AG20443 (cell line): ENCODE measurements at regions not wholly inside any gene's neighbourhood (a gene's known extent, or its start where the extent isn't known, plus 50 kb on each side); places are given as distances from the start of the nearest gene placed in this dataset.

Experiments
- DNase-seq: peaks from one replicate; pipeline ENCODE4 v3.0.0; 2012; ENCODE audit warnings: low spot score, mixed read lengths

DNA sequence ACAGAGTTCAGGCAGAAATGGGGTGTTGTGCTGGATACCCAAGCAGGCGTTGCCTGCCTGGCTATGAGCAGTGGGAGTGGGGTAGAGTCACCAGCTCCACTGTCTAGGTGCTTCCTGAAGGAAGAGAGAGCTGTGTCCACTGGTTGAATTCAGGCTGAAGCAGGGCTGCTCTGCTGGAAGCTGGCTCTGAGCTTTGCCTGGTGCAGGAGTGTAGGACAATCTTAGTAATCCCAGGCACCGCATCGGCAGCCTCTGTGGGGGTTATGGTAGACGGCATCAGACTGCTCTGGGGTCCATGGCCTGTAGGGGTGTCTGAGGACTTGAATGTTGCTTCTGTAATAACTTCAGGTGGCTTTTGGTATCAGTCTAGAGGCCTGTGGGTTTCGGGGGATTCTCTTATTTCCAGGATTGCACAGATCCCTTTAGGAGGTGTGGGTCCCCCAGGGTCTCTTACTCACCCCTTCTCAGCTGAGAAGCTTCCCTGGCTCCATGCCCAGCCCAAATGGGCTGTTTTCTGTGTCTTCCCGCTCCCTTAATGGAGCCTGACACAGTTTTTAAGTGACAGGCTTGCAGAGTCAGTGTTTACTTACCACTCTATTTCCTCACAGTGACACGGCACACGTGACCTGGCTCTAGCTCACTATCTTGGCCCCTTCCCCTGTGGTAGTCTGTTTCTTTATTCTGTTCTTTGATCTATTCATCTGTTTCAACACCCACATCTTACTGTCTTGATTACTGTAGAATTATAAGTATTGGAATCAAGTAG, 644.3 kb downstream of the CBLN2 start:
- DNase-seq = no peak

DNA sequence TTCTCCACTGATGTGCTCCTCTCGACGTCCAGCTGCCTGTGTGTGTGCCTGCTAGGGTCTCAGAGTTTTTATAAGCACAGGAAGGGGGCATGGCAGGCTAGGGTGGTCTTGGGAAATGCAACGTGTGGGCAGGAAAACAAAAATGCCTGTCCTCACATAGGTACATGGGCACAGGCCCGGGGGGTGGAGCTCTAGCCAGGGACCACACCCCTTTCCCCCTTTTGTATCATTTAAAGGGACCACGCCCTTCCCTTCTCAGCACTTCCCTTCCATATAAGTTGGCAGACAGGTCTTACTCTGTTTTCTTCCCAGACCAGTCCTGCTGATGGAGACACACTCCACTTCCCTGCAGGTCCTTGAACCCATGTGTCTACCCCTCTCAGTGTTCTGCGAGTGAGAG, 645.0 kb downstream of the CBLN2 start:
- no peak for DNase-seq

DNA sequence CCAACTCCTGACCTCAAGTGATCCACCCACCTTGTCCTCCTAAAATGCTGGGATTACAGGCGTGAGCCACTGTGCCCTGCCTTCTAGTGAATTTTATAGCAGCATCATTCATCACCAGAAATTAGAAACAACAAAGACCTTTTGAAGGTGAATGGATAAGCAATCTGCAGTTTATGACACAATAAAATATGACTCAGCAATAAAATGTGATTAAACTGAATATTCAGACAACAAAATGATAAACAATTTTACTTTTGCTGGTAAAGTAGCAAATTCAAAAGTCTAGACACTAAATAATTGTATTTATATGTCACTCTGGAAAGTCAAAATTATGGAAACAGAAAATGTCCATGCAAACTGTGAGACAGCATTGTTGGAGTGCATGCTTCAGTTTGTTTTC, 656.6 kb downstream of the CBLN2 start:
- no peak for DNase-seq

DNA sequence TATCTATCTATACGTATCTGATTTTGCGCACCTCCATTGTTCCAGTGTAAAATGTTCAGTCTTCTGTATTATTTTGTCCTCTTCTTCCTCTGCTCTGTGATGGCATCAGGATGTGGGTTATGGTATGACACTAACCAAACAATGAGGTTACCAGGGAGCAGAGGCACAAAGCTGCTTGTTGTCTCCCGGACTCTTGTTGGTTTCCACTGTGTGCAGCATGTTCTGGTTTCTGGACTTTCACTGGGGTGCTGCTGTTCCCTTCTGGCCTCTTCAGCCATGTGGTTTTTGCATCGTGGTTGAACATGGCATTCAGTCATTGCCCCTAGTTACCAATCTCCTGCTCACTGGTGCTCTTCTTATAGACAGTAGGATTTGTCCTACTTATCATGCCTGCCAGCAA, 665.9 kb downstream of the CBLN2 start:
- DNase-seq = no peak

DNA sequence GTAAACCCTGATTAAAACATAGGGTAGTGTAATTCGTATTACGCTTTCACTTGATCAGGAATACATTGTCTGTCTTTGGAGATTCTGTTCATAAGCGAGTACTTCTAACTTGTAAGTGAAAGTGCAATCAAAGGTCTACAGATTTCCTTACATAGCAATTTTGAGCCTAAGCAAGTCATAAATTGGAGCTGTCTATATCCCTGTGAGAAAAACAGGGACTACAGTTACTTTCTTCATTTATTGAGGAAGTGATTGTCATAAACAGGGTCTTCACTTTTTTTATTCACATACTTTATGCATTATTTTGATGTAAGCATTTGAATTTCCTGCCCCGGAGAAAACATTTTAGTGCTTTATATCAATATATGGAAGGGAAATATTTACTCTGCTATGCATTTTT, 670.4 kb downstream of the CBLN2 start:
- DNase-seq = no peak

DNA sequence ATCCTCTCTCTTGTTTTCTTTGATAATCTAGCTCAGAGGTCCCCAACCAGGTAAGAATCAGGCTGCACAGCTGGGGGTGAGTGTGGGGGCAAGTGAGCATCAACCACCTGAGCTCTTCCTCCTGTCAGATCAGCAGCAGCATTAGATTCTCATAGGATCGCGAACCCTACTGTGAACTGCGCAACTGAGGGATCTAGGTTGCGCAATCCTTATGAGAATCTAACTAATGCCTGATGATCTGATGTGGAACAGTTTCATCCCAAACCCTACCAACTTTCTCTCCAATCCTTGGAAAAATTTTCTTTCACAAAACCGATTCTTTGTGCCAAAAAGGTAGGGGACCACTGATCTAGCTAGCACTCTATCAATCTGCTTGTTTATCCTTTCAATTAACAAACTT, 678.3 kb downstream of the CBLN2 start:
- no peak for DNase-seq

DNA sequence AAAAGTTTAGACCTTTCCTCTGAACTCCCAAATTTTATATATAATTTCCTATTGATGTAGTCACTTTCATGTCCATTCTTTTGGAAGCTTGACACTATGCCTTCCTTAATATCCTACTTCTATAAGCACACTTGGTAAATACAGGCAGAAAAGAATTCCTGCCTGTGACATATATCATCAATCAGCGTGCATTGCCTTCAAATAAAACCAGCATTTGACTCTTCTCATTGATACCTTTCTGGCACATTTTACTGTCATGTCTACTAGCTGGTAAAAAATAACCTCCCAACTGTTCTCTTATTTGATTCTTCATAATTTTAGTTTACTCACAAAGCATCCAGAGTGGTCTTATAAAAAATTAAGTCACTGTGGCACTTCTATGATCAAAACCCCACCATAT, 693.5 kb downstream of the CBLN2 start:
- no peak for DNase-seq

DNA sequence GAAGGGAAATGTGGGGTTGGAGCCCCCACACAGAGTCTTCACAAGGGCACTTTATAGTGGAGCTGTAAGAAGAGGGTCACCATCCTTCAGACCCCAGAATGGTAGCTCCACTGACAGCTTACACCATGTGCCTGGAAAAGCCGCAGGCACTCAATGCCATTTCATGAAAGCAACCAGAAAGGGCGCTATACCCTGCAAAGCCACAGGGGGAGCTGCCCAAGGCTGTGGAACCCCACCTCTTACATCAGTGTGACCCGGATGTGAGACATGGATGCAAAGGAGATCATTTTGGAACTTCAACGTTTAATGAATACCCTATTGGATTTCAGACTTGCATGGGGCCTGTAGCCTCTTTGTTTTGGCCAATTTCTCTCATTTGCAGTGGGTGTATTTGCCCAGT, 694.7 kb downstream of the CBLN2 start:
- DNase-seq = no peak

DNA sequence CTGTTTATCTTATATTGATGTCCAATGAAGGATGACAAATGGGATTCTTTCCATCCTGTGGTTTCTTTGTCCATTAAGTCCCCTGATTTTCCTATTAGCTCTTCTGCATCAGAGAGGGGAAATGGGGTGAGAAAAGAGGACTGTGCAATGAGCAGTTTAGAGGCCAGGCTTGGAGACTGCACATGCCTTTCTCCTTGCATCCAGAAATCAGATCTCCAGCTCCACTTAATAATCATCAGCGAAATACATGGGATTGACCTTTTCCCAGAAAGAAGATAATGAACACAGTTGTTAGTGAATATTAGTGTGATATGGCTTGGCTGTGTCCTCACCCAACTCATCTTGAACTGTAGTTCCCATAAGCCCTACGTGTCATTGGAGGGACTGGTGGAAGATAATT, 697.4 kb downstream of the CBLN2 start:
- DNase-seq = no peak

DNA sequence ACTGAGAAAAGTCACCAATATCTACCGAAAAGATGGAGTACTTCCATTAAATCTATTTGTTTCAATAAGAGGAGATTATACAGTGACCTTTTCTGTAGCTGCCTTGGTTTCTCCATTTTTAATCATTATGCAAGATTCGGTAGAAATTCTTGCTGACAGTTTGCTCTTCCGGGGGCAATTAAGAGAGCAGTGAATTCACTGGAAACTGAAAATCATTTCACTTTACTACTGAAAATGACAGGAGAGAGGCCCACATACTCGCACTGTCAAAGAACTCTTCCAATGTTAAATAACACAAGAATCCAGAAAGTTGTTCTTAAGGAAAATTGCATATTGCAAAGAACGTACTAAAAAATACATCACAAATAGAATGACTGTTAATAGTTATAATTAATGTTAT, 699.3 kb downstream of the CBLN2 start:
- no peak for DNase-seq

DNA sequence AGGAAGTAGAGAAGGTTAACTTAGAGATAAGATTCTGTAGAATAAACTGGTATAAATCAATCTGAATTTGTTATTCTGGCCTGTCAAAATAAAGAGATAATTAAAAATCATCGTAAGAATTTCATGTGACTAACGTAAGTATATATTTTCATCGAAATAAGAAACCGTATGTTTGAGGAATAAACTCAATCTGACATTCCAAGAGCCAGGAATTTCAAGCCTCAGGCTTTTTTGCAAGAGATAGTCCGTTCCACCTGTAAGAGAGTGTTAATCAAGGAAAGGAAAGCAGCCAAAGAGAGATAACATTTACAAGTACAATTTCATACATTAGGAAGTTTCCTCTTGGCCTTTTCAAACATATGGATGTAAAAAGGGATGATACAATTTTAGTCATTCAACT, 701.5 kb downstream of the CBLN2 start:
- DNase-seq = no peak

DNA sequence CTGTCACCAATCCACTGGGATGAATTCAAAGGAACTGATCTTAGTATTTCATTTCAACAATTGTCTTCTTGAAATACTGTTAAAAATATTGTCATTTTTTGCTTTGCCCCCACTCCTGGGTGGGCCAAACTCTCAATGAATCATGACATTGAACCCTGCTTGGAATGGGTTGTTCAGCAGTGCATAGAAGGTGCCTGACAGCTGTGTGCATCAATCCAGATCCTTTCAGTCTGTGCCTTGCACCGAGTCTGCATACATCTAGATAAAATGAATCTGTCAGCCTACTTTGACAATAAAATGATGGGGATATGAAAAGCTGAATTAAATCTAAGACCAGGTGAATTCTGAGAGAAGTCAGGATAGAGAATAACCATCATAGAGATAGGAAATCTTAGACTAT, 706.6 kb downstream of the CBLN2 start:
- no peak for DNase-seq

DNA sequence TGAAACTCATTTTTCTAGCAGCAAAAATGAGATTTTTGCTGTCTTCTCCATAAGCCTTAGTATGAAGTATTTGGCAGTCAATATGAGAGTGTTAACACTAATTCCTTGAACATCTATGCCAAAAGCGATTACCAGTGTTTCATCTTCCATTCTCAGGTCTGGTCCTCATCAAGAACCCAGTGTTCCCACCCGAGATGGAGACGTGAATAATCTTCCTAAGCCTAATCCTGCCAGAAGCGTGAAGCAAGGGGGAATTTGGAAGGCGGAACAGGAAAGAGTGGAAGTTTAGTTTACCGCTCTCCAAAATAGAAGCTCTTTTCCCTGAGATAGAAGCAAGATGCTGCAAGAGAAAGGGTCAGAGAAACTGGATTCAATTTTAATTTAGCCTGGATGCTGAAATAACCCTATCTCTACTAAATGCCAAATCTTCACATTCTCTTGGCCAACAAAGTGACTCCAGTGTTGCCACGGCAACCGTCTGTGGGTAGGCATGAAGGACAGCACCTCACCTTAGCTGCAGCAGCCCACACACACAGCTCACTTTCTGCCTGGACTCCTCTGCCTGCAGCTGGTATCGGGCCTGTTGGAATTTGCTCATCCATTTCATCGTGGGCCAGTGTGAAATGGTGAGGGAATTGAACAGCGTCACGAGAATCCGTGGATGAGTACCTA, 711.1 kb downstream of the CBLN2 start:
- DNase-seq = no peak

DNA sequence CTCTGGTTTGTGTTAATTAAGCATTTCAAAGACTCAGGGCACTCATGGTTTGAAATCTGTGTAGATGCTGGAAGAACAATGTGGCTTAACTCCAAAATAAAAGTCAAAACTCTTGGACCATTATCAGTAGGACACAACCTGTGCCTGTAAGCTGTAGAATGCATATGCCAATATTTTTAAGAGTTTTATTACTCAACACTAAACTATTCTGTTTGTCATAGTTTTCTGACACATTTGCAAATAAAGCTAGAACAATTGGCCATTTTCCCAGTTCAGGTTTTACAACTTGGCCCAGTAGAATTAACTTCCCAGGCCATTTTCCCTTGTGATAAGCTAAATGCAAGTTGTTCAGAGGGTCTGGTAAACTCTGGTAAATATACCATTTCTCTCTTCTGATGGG, 713.1 kb downstream of the CBLN2 start:
- DNase-seq = no peak

DNA sequence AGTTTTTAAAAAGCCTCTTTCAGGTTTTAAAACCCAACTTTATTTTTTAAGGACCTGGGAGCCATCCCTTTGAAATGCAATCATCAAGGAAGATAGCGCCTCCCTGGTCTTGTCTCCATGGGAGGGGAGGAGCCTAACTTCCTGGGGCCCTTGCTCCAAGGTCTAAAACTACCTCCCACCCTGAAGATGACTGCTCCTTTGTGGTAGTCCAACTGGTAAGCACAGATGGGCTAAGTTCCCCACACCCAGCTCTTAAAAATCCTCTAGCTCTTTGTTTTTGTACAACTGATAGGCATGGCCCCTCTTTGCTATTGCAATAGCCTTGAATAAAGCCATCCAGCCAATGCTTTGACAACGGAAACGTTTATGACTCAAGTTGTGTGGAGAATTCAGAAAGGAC, 716.8 kb downstream of the CBLN2 start:
- DNase-seq = no peak

DNA sequence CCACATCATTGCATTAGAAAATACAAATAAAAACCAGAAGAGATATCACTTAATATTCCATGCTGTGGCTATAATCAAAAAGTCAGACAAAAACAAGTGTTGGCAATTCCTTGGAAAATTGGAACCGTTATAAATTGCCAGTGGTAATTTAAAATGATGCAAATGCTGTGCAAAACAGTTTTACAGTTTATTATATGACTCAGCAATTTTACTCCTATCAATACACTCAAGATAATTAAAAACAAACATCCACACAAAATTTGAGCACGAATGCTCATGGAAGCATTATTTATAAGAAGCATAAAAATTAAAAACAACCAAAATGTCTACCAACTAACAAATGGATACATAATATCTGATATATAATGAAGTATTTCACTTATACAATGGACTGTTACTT, 728.8 kb downstream of the CBLN2 start:
- no peak for DNase-seq

DNA sequence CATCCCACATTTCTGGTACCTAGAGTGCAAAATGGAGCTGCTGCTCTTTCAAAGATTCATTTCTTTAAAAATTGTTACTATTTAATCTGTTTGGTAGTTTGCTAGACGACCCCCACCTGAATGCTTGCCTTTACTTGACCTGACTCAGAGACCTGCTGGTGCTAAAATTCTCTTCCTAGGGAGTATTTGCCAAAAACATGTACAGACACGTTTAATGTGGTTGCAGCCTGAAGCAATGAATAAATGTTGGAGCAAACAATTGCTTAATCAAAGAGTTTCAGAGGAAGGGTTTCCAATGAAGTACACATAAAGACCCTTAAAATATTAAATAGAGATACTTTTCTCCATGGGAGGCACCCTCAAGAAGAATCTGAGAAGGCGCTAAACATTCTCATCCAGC, 734.4 kb downstream of the CBLN2 start:
- no peak for DNase-seq

DNA sequence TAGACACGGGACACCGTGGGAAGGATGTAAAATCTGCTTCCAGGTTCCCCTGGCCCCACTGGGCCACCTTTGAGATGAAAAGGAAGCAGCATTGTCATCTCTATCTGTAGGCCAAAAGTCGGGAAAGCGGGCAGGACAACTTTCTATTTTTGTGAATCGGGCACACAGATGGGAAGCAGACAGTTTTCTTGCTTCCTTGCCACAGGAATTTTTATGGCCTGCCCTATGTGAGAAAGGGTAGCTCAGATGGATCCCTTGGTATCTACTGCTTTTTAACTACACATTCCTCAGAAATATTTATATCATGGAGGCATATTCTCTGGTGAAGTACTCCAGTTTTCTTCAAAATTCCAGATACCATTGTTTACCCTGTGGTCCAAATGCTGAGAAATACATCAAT, 735.5 kb downstream of the CBLN2 start:
- no peak for DNase-seq

DNA sequence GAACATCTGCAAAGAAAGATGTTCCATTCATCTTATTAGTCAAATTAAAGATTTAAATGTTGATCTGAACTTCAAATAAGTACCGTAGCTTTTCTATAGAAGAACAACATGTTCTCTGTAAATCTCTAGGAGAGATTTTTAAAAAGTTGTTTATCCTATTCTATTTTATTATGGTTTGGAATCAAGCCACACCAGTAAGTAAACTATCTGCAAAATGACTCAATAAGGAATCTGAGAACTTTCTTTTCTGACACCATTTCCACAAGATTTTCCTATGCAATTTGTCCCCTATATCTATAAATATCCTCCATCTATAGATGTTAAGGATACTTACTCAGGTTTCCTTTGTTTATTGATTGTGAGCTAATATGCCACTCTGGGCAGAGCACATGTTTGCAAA, 736.6 kb downstream of the CBLN2 start:
- no peak for DNase-seq

DNA sequence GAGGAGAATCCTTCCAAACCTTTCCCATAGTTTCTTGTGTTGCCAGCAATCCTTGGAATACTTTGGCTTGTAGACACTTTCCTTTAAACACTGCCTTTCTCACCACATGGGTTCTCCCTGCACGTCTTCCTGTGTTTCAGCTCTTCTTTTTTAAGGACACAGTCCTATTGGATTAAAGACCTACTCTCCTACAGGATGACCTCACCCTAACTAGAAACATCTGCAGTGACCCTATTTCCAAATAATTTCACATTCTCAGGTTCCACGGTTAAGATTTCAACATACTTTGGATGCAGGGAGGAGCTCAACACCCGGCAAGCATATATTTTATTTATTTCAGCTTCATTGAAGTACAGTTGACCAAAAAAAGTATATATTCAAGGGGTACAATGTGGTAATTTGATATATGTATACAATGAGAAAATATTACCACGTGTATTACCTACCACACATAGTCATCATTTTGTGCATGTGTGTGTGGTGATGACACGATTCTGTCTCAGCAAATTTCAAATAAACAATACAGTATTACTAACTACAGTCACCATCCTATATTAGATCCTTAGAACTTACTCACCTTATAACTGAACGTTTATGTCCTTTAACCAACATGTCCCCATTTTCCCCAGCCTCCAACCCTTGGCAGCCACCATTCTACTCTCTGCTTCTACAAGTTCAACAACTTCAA, 745.0 kb downstream of the CBLN2 start:
- no peak for DNase-seq

DNA sequence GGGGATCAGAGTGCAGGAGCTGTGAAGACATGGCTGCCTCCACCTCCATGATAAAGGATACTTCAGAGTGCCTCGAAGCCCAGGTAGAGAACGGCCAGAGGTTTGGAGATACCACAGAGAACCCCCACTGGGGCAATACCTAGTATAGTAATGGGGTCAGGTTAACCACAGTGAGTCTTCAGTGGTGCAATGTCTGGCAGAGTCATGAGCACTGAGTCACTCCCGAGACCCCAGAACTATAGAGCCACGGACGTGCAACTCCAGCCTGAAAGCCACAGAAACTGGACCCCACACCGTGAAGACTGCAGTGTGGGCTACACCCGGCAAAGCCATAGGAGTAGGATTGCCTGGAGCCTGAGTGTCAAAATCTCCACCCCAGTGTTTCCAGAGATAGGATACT, 746.6 kb downstream of the CBLN2 start:
- DNase-seq = no peak

DNA sequence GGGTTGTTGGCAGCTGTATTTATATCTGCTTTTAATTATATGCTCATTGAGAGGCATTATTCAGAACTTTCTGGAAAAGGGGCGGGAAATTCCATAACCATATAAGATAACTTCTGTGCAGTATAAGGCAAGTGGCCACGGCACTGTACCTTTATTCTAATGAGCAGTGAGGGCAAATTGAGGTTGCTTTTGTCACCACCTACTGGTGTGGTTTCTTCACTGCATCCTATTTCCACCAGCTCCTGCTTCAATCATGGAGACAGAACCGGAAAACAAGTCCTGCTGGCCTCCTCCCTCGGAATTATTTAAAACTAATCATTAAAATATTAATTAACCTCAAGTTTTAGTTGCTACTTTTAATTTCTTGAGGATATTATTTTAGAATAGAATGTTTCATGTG, 759.4 kb downstream of the CBLN2 start:
- DNase-seq = no peak

DNA sequence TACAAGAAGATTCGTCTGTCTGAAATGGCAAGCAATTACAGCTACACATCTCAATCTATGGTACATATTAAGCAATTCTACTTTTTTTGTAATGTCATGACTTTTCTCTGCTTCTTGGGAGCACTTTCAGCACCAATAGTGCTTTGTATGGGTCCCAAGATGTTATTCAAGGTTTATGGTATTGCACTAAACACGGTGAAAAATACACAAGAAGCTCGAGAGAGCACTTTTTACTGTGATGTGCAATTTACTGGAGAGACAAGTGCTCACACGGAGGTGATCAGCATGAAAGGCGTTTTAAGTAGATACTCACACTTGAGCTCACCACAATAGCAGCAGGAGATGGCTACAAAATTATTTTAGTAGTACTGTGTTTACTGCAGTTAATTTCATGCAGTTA, 783.6 kb downstream of the CBLN2 start:
- DNase-seq = no peak

DNA sequence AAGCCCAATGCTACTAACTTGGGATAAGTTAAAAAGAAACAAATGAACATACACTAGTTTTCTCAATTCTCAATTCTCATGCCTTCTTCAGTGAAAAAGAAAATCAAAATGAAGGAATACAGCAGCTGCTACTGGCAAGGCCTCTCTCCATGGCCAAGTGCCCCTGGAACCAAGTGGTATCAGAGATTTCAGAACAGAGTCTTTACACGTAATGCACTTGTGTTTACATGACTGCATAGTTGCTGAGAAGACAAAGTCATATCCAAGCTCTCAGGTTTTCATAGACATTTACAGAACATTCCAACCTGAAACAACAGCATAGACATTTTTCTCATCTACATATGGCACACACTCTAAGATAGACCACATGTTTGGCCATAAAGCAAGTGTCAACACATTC, 789.9 kb downstream of the CBLN2 start:
- DNase-seq = no peak
